A549 (cell line): ENCODE measurements at regions not wholly inside any gene's neighbourhood (a gene's known extent, or its start where the extent isn't known, plus 50 kb on each side); places are given as distances from the start of the nearest gene placed in this dataset.

Experiments
- ATAC-seq, 2 experiments: fragments of 200-7000 bp in 1 of 2; fragments of >200 bp in 1 of 2; cut with Nextera tagmentation in 1 of 2; cut with Tn5 transposase in 1 of 2; 3 replicates each; pipeline versions ENCODE4 v1.8.0 to v1.9.1; 2018 to 2020; ENCODE audit warnings: mild to moderate bottlenecking in 1 of 2, moderate library complexity in 1 of 2
- CTCF ChIA-PET: fragments of 300-600 bp; sonication (Branson Sonifier 250); formaldehyde crosslinking; extraction: SDS; loops from one replicate; lab custom pipeline; 2021; ENCODE audit warnings: antibody characterized with exemption, inconsistent platforms; lab: Yijun Ruan, JAX
- POLR2A ChIA-PET: fragments of 350-600 bp; formaldehyde crosslinking; extraction: SDS; loops from one replicate; lab custom pipeline; 2021; ENCODE audit warnings: antibody characterized with exemption, inconsistent platforms; lab: Yijun Ruan, JAX
- DNase-seq, 2 experiments: peaks; one replicate each; pipeline versions ENCODE4 v3.0.0 to v3.0.0-alpha.2; 2011 to 2016; ENCODE audit warnings: low read depth in 1 of 2, low spot score in 1 of 2
- FAIRE-seq: peaks from 2 replicates; lab custom pipeline; 2011; peaks lifted over from hg19 to GRCh38; lab: Jason Lieb, UNC
- H3K27ac ChIP-seq, 2 experiments: fragments of >200 bp; sonication (Bioruptor Twin); formaldehyde crosslinking; 3 replicates each; pipeline ENCODE4 v1.5.1; 2016 to 2017
- H3K4me1 ChIP-seq: fragments of >200 bp; sonication (Bioruptor Twin); formaldehyde crosslinking; 3 replicates; pipeline ENCODE4 v1.6.1; 2016
- H3K4me2 ChIP-seq: fragments of >200 bp; sonication (Bioruptor Twin); formaldehyde crosslinking; 3 replicates; pipeline ENCODE4 v1.6.1; 2016
- H3K4me3 ChIP-seq: fragments of >200 bp; sonication (Bioruptor Twin); formaldehyde crosslinking; 3 replicates; pipeline ENCODE4 v1.5.1; 2016
- H3K9me3 ChIP-seq: fragments of >200 bp; sonication (Bioruptor Twin); formaldehyde crosslinking; 3 replicates; pipeline ENCODE4 v1.6.1; 2016
- BCL3 ChIP-seq: fragments of >200 bp; sonication (Bioruptor Twin); formaldehyde crosslinking; IDR thresholded peaks from 3 replicates; pipeline ENCODE4 v1.6.1; 2016
- BHLHE40 ChIP-seq: IDR thresholded peaks from 2 replicates; pipeline ENCODE4 v1.6.1; 2012; ENCODE audit warnings: low read depth, low read length, inconsistent platforms
- CEBPB ChIP-seq, 2 experiments: fragments of >200 bp in 1 of 2; sonication (Bioruptor Twin) in 1 of 2; formaldehyde crosslinking in 1 of 2; IDR thresholded peaks; 2 replicates each; pipeline ENCODE4 v1.6.1; 2012 to 2016
- CHD2 ChIP-seq: fragments of 150-350 bp; IDR thresholded peaks from 2 replicates; pipeline ENCODE4 v1.6.1; 2014; ENCODE audit warnings: low read length; ENCODE audit not compliant: partially characterized antibody
- CHD4 ChIP-seq: fragments of 200-600 bp; sonication (generic); IDR thresholded peaks from 2 replicates; pipeline ENCODE4 v1.6.1; 2016; ENCODE audit warnings: antibody characterized with exemption, mild to moderate bottlenecking, borderline replicate concordance
- E2F6 ChIP-seq: IDR thresholded peaks from 2 replicates; pipeline ENCODE4 v1.6.1; 2012; ENCODE audit warnings: low read depth, borderline replicate concordance
- EHMT2 ChIP-seq: fragments of 200-600 bp; sonication (generic); IDR thresholded peaks from 2 replicates; pipeline ENCODE4 v1.6.1; 2016; ENCODE audit warnings: antibody characterized with exemption, low read depth, mild to moderate bottlenecking, moderate library complexity
- ELK1 ChIP-seq: fragments of 150-350 bp; IDR thresholded peaks from 2 replicates; pipeline ENCODE4 v1.6.1; 2014; ENCODE audit warnings: low read depth, mild to moderate bottlenecking, low read length
- ESRRA ChIP-seq: fragments of 150-350 bp; IDR thresholded peaks from 2 replicates; pipeline ENCODE4 v1.6.1; 2014; ENCODE audit warnings: mild to moderate bottlenecking, low read length, borderline replicate concordance
- FOSB ChIP-seq: fragments of 250-450 bp; sonication (Bioruptor Pico); IDR thresholded peaks from 2 replicates; pipeline ENCODE4 v1.5.0; 2020; ENCODE audit warnings: mild to moderate bottlenecking, moderate library complexity
- GATA3 ChIP-seq: IDR thresholded peaks from 2 replicates; pipeline ENCODE4 v1.6.1; 2012; ENCODE audit warnings: borderline replicate concordance
- HDAC2 ChIP-seq: fragments of 200-600 bp; sonication (generic); IDR thresholded peaks from 2 replicates; pipeline ENCODE4 v1.6.1; 2016
- HEYL ChIP-seq: fragments of 250-450 bp; sonication (Bioruptor Pico); IDR thresholded peaks from 2 replicates; pipeline ENCODE4 v1.8.0; 2021; ENCODE audit warnings: mild to moderate bottlenecking, moderate library complexity
- HMGXB4 ChIP-seq: fragments of 250-450 bp; sonication (Bioruptor Pico); IDR thresholded peaks from 2 replicates; pipeline ENCODE4 v1.5.0; 2021; ENCODE audit warnings: mild to moderate bottlenecking, moderate library complexity, borderline replicate concordance
- HOXB5 ChIP-seq: fragments of 250-450 bp; sonication (Bioruptor Pico); IDR thresholded peaks from 2 replicates; pipeline ENCODE4 v1.5.0; 2020; ENCODE audit warnings: mild to moderate bottlenecking, moderate library complexity
- JUN ChIP-seq, 2 experiments: fragments of >200 bp; sonication (Bioruptor Twin); formaldehyde crosslinking; IDR thresholded peaks; 2 replicates in 1 of 2; 3 replicates in 1 of 2; pipeline ENCODE4 v1.6.1; 2016 to 2017
- JUNB ChIP-seq: fragments of >200 bp; sonication (Bioruptor Twin); formaldehyde crosslinking; IDR thresholded peaks from 2 replicates; pipeline ENCODE4 v1.6.1; 2016
- KDM5A ChIP-seq: fragments of 200-600 bp; sonication (generic); IDR thresholded peaks from 2 replicates; pipeline ENCODE4 v1.6.1; 2016; ENCODE audit warnings: antibody characterized with exemption, mild to moderate bottlenecking
- MAFK ChIP-seq: fragments of 450-650 bp; IDR thresholded peaks from 2 replicates; pipeline ENCODE4 v1.6.1; 2014; ENCODE audit not compliant: partially characterized antibody
- MAZ ChIP-seq: fragments of 150-350 bp; IDR thresholded peaks from 2 replicates; pipeline ENCODE4 v1.6.1; 2014; ENCODE audit warnings: antibody characterized with exemption, low read depth, low read length, borderline replicate concordance
- MYC ChIP-seq: IDR thresholded peaks from 2 replicates; pipeline ENCODE4 v1.6.1; 2012; ENCODE audit warnings: mild to moderate bottlenecking, inconsistent platforms, low read length, improper control_type of control experiment, borderline replicate concordance
- NFE2L2 ChIP-seq: fragments of 150-350 bp; conservative IDR thresholded peaks from 2 replicates; pipeline ENCODE4 v1.6.1; 2014; ENCODE audit warnings: low read length
- POLR2A ChIP-seq: IDR thresholded peaks from 2 replicates; pipeline ENCODE4 v1.6.1; 2012; ENCODE audit warnings: mild to moderate bottlenecking, low read length
- POLR2AphosphoS2 ChIP-seq: conservative IDR thresholded peaks from 2 replicates; pipeline ENCODE4 v1.6.1; 2012; ENCODE audit warnings: low read length, improper control_type of control experiment, inconsistent platforms
- RARB ChIP-seq: fragments of 250-450 bp; sonication (Bioruptor Pico); IDR thresholded peaks from 2 replicates; pipeline ENCODE4 v1.8.0; 2021; ENCODE audit warnings: mild to moderate bottlenecking, moderate library complexity
- REST ChIP-seq: fragments of 200-600 bp; sonication (generic); IDR thresholded peaks from 2 replicates; pipeline ENCODE4 v1.6.1; 2016; ENCODE audit warnings: antibody characterized with exemption, mild to moderate bottlenecking, moderate library complexity
- RFX5 ChIP-seq: fragments of 450-650 bp; IDR thresholded peaks from 2 replicates; pipeline ENCODE4 v1.7.1; 2014; ENCODE audit warnings: antibody characterized with exemption, mild to moderate bottlenecking, moderate library complexity
- RNF2 ChIP-seq: fragments of 200-600 bp; sonication (generic); IDR thresholded peaks from 2 replicates; pipeline ENCODE4 v1.6.1; 2016; ENCODE audit warnings: low read depth, mild to moderate bottlenecking, antibody characterized with exemption, moderate library complexity, borderline replicate concordance
- SMC3 ChIP-seq: fragments of >200 bp; sonication (Bioruptor Twin); formaldehyde crosslinking; IDR thresholded peaks from 3 replicates; pipeline ENCODE4 v1.6.1; 2018; ENCODE audit warnings: inconsistent platforms
- TFCP2L1 ChIP-seq: fragments of 250-450 bp; sonication (Bioruptor Pico); IDR thresholded peaks from 2 replicates; pipeline ENCODE4 v1.5.0; 2021; ENCODE audit warnings: mild to moderate bottlenecking
- ZC3H11A ChIP-seq: fragments of 450-650 bp; IDR thresholded peaks from 2 replicates; pipeline ENCODE4 v1.6.1; 2014; ENCODE audit warnings: antibody characterized with exemption, mild to moderate bottlenecking
- ZNF302 ChIP-seq: fragments of 250-450 bp; sonication (Bioruptor Pico); IDR thresholded peaks from 2 replicates; pipeline ENCODE4 v1.9.0; 2021; ENCODE audit warnings: inconsistent platforms, mild to moderate bottlenecking, moderate library complexity
- WGBS: methylation state at CpG from one replicate; pipeline ENCODE4 v1.1.6; 2017; ENCODE audit errors: missing lambda C conversion rate; 5-methylcytosine and 5-hydroxymethylcytosine counted together

- no peak for ATAC-seq
- no peak for TF ChIP-seq ZNF302 (CRISPR knock-in tag)
- TF ChIP-seq BCL3, result no peak
- TF ChIP-seq HMGXB4 (CRISPR knock-in tag), result no peak
- TF ChIP-seq CEBPB (IDR thresholded peaks at IDR 0.05), result no peak
- no peak for TF ChIP-seq NFE2L2
- no peak for TF ChIP-seq JUNB
- no peak for TF ChIP-seq MAZ
- TF ChIP-seq HDAC2, result no peak
- no peak for TF ChIP-seq RFX5
- TF ChIP-seq EHMT2, result no peak
- no peak for TF ChIP-seq SMC3
- no peak for TF ChIP-seq JUN (IDR thresholded peaks at IDR 0.05)
- no peak for TF ChIP-seq GATA3
- no peak for TF ChIP-seq KDM5A
- TF ChIP-seq E2F6, result no peak
- no peak for TF ChIP-seq HEYL (CRISPR knock-in tag)
- TF ChIP-seq MAFK, result no peak
- TF ChIP-seq, all 56 proteins: peak for 0
These were observed 1554.9 kb upstream of the CADM2 start for GRCh38 chr3:83403927-83404326.

GRCh38 chr3:83426300-83426699 lies 1532.5 kb upstream of the CADM2 start:
- 19% methylated on average over 2 of the region's 2 CpGs for WGBS
- DNase-seq (peak in 1 of 2 experiments; percentile 1), ATAC-seq (no peak), FAIRE-seq (no peak)
- CTCF ChIA-PET, result no interaction called here
- TF ChIP-seq HEYL (CRISPR knock-in tag) (no peak), POLR2A (no peak), RNF2 (no peak), JUN (IDR thresholded peaks at IDR 0.05) (no peak), POLR2AphosphoS2 (no peak), REST (no peak), BHLHE40 (no peak), CHD2 (no peak), TFCP2L1 (no peak), FOSB (CRISPR knock-in tag) (no peak), ESRRA (no peak), HOXB5 (CRISPR knock-in tag) (no peak), MYC (no peak), JUNB (no peak), ELK1 (no peak), CHD4 (no peak), RARB (CRISPR knock-in tag) (no peak), ZC3H11A (no peak)
- H3K4me3 ChIP-seq, result no peak overlapping the region
- H3K9me3 ChIP-seq, result no peaks in the 10 kb centered on the region
- no peak overlapping the region for H3K4me2 ChIP-seq
- POLR2A ChIA-PET, result no interaction called here
- H3K27ac ChIP-seq, result no peak overlapping the region
- no peaks in the 10 kb centered on the region for H3K4me1 ChIP-seq

More at GRCh38 chr3:83403927-83404326, 1554.9 kb upstream of the CADM2 start:
- H3K4me1 ChIP-seq, result no peaks in the 10 kb centered on the region
- ChIA-PET CTCF (interaction anchor here (1.7 kb wide), 1 partner anchor 10 kb away, joined by 5 read pairs; no protein-coding TSS in a partner anchor), POLR2A (no interaction called here)
- DNase-seq, result no peak
- WGBS, result 21% methylated on average over 2 of the region's 10 CpGs
- H3K4me2 ChIP-seq, result no peak overlapping the region
- no peak overlapping the region for H3K4me3 ChIP-seq
- H3K9me3 ChIP-seq, result no peaks in the 10 kb centered on the region
- no peak for FAIRE-seq
- no peak overlapping the region for H3K27ac ChIP-seq
